Loucy (cell line): ENCODE measurements at regions not wholly inside any gene's neighbourhood (a gene's known extent, or its start where the extent isn't known, plus 50 kb on each side); places are given as distances from the start of the nearest gene placed in this dataset.

Experiments
- H2AFZ ChIP-seq: fragments of 200-600 bp; sonication (generic); 2 replicates; pipeline ENCODE4 v1.6.0; 2016; ENCODE audit warnings: antibody characterized with exemption, mild to moderate bottlenecking, low read length, moderate library complexity
- H3F3A ChIP-seq: fragments of 200-600 bp; 2 replicates; pipeline ENCODE4 v1.6.0; 2016; ENCODE audit warnings: antibody characterized with exemption, low read depth, mild to moderate bottlenecking
- H3K27me3 ChIP-seq: fragments of 200-600 bp; sonication (generic); 2 replicates; pipeline ENCODE4 v1.6.1; 2014; ENCODE audit warnings: low read length, mild to moderate bottlenecking; ENCODE audit not compliant: insufficient read depth, poor library complexity, severe bottlenecking
- H3K36me3 ChIP-seq: fragments of 200-600 bp; sonication (generic); 2 replicates; pipeline ENCODE4 v1.6.1; 2016; ENCODE audit warnings: low read length; ENCODE audit not compliant: insufficient read depth
- H3K4me1 ChIP-seq: fragments of 200-600 bp; sonication (generic); 2 replicates; pipeline ENCODE4 v1.5.1; 2014; ENCODE audit warnings: low read length, mild to moderate bottlenecking; ENCODE audit not compliant: insufficient read depth, poor library complexity, severe bottlenecking
- H3K4me2 ChIP-seq: fragments of 200-600 bp; sonication (generic); 2 replicates; pipeline ENCODE4 v1.6.0; 2014; ENCODE audit warnings: antibody characterized with exemption, low read length, low read depth, mild to moderate bottlenecking; ENCODE audit not compliant: poor library complexity, severe bottlenecking
- H3K4me3 ChIP-seq: fragments of 200-600 bp; sonication (generic); 2 replicates; pipeline ENCODE4 v1.5.1; 2014; ENCODE audit warnings: low read length, mild to moderate bottlenecking, mixed read lengths; ENCODE audit not compliant: poor library complexity, severe bottlenecking
- H3K79me2 ChIP-seq: fragments of 200-600 bp; sonication (generic); 2 replicates; pipeline ENCODE4 v1.6.1; 2014; ENCODE audit warnings: low read length; ENCODE audit not compliant: insufficient read depth
- H3K9ac ChIP-seq: fragments of 200-600 bp; sonication (generic); 2 replicates; pipeline ENCODE4 v1.6.0; 2014; ENCODE audit warnings: mild to moderate bottlenecking, low read depth, low read length, moderate library complexity; ENCODE audit not compliant: poor library complexity, severe bottlenecking
- H3K9me2 ChIP-seq: fragments of 200-600 bp; sonication (generic); replicated peaks from 2 replicates; pipeline ENCODE4 v1.6.1; 2016; ENCODE audit warnings: low read depth, low read length, mixed read lengths
- H3K9me3 ChIP-seq: fragments of 200-600 bp; sonication (generic); 2 replicates; pipeline ENCODE4 v1.6.1; 2014; ENCODE audit warnings: mild to moderate bottlenecking, antibody characterized with exemption, low read length, low read depth; ENCODE audit not compliant: insufficient read depth
- H4K20me1 ChIP-seq: fragments of 200-600 bp; sonication (generic); 2 replicates; pipeline ENCODE4 v1.6.0; 2014; ENCODE audit warnings: antibody characterized with exemption, low read length, mild to moderate bottlenecking; ENCODE audit not compliant: insufficient read depth, poor library complexity, severe bottlenecking
- EZH2phosphoT487 ChIP-seq: fragments of 200-600 bp; IDR thresholded peaks from 2 replicates; pipeline ENCODE4 v1.6.1; 2018; ENCODE audit warnings: antibody characterized with exemption, mild to moderate bottlenecking, moderate library complexity, borderline replicate concordance
- TF ChIP-seq, protein P1 (sequence below): fragments of 200-600 bp; sonication (generic); conservative IDR thresholded peaks from 2 replicates; pipeline ENCODE4 v1.5.1; 2014; ENCODE audit warnings: mild to moderate bottlenecking, antibody characterized with exemption, low read length

DNA sequence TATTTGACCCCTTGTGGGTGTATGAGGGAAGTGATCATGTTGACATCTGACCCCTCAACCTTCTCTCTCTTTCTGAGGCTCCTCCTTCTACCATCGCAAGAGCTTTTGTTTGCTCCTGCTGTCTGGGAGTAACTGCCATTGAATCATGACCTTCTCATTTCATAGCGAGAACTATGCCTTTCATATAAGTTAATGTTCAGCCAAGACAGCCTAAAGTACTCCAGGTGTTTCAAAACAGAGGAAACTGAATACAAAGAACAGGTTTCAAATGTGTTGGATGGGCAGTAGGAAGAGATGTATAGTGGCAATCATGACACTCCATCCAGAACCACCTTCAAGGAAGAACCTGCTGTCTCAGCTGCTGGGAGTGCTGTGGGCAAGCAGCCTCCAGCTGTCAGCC is 403.1 kb downstream of the MID1IP1 start:
- H3K9me2 ChIP-seq, result no peaks in the 10 kb centered on the region
- no peaks in the 10 kb centered on the region for H3F3A ChIP-seq
- H2AFZ ChIP-seq, result no peak overlapping the region
- H3K27me3 ChIP-seq, result no peaks in the 10 kb centered on the region
- no peaks in the 10 kb centered on the region for H3K9me3 ChIP-seq
- TF ChIP-seq, protein P1, sequence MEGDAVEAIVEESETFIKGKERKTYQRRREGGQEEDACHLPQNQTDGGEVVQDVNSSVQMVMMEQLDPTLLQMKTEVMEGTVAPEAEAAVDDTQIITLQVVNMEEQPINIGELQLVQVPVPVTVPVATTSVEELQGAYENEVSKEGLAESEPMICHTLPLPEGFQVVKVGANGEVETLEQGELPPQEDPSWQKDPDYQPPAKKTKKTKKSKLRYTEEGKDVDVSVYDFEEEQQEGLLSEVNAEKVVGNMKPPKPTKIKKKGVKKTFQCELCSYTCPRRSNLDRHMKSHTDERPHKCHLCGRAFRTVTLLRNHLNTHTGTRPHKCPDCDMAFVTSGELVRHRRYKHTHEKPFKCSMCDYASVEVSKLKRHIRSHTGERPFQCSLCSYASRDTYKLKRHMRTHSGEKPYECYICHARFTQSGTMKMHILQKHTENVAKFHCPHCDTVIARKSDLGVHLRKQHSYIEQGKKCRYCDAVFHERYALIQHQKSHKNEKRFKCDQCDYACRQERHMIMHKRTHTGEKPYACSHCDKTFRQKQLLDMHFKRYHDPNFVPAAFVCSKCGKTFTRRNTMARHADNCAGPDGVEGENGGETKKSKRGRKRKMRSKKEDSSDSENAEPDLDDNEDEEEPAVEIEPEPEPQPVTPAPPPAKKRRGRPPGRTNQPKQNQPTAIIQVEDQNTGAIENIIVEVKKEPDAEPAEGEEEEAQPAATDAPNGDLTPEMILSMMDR, result no peak
- no peak for TF ChIP-seq EZH2phosphoT487
- no peak overlapping the region for H3K4me3 ChIP-seq
- H3K4me1 ChIP-seq, result peaks cover 31% of the 10 kb centered on the region
- no peak overlapping the region for H3K4me2 ChIP-seq
- no peaks in the 10 kb centered on the region for H4K20me1 ChIP-seq
- no peaks in the 10 kb centered on the region for H3K79me2 ChIP-seq
- no peaks in the 10 kb centered on the region for H3K36me3 ChIP-seq
- no peak overlapping the region for H3K9ac ChIP-seq

DNA sequence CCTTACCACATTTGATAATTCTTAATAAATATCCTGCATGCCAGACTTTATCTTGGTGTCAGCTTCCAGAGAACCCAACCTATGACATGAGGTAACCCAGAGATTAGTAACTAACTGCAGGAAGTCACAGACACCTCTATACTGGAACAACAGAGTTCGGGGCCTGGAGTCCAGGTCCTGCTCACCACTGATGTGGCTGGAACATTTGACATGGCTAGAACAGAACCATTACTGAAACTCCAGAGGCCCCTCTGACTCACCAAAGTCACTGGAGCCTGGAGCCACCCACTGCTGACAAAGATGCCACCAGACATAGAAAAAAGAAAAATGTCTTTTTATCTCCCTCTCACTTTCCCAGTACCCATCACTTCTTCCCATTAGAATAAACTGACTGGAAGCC is 403.7 kb downstream of the MID1IP1 start:
- TF ChIP-seq, protein P1, result no peak
- TF ChIP-seq EZH2phosphoT487, result no peak
- H3K79me2 ChIP-seq, result no peaks in the 10 kb centered on the region

DNA sequence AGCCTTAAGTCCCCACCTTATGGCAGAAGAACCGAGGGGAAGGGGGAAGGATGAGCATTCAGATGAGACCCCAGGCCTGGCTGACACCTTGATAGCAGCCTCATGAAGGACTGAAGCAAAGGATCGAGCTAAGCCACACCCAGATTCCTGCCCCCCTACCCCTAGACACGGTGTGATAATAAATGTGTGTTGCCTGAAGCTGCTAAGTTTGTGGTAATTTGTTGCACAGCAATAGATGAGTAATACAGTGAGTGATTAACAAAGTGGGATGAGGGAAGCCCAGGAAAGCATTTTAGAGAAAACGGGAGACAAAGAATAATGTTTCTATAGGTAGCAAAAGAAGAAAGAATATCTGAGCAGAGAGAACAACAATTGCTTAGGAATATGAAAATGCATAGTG is 404.2 kb downstream of the MID1IP1 start:
- no peaks in the 10 kb centered on the region for H3F3A ChIP-seq
- TF ChIP-seq, protein P1, result no peak
- no peak for TF ChIP-seq EZH2phosphoT487
- no peak overlapping the region for H3K9ac ChIP-seq
- no peaks in the 10 kb centered on the region for H3K79me2 ChIP-seq
- no peaks in the 10 kb centered on the region for H3K9me2 ChIP-seq
- H2AFZ ChIP-seq, result no peak overlapping the region
- H3K36me3 ChIP-seq, result no peaks in the 10 kb centered on the region
- no peaks in the 10 kb centered on the region for H3K27me3 ChIP-seq
- no peaks in the 10 kb centered on the region for H3K9me3 ChIP-seq
- H3K4me3 ChIP-seq, result no peak overlapping the region
- no peaks in the 10 kb centered on the region for H4K20me1 ChIP-seq
- no peak overlapping the region for H3K4me2 ChIP-seq
- peaks cover 22% of the 10 kb centered on the region for H3K4me1 ChIP-seq

More for the DNA sequence above, 403.7 kb downstream of the MID1IP1 start:
- Histone ChIP-seq H3K27me3 (no peaks in the 10 kb centered on the region), H3K9ac (no peak overlapping the region), H3K4me2 (no peak overlapping the region), H3F3A (no peaks in the 10 kb centered on the region), H4K20me1 (no peaks in the 10 kb centered on the region), H3K4me1 (peaks cover 25% of the 10 kb centered on the region), H3K4me3 (no peak overlapping the region), H2AFZ (no peak overlapping the region), H3K9me3 (no peaks in the 10 kb centered on the region), H3K9me2 (no peaks in the 10 kb centered on the region), H3K36me3 (no peaks in the 10 kb centered on the region)
